WERI-Rb-1 (cell line): ENCODE measurements at regions not wholly inside any gene's neighbourhood (a gene's known extent, or its start where the extent isn't known, plus 50 kb on each side); places are given as distances from the start of the nearest gene placed in this dataset.

ENCODE experiments used
- DNase-seq: peaks from one replicate; pipeline ENCODE4 v3.0.0-alpha.2; 2020
- H3K27ac ChIP-seq: fragments of 250-450 bp; sonication (Bioruptor Pico); 2 replicates; pipeline ENCODE4 v1.5.1; 2020; ENCODE audit warnings: mild to moderate bottlenecking, moderate library complexity
- H3K27me3 ChIP-seq: fragments of 250-450 bp; sonication (Bioruptor Pico); 2 replicates; pipeline ENCODE4 v1.5.1; 2021; ENCODE audit warnings: mild to moderate bottlenecking, low read depth, moderate library complexity; ENCODE audit not compliant: insufficient read depth, severe bottlenecking
- H3K36me3 ChIP-seq: fragments of 250-450 bp; sonication (Bioruptor Pico); 2 replicates; pipeline ENCODE4 v1.5.1; 2020; ENCODE audit warnings: mild to moderate bottlenecking, moderate library complexity
- H3K4me3 ChIP-seq: 2 replicates; pipeline ENCODE4 v1.5.1; 2011; ENCODE audit warnings: low read depth, mild to moderate bottlenecking, control low read depth, low read length
- H3K9me3 ChIP-seq: fragments of 250-450 bp; sonication (Bioruptor Pico); 2 replicates; pipeline ENCODE4 v1.5.1; 2021; ENCODE audit warnings: mild to moderate bottlenecking, moderate library complexity; ENCODE audit not compliant: severe bottlenecking
- TF ChIP-seq, protein P1 (sequence below): IDR thresholded peaks from 2 replicates; pipeline ENCODE4 v1.5.1; 2011; ENCODE audit warnings: low read depth, mild to moderate bottlenecking, control low read depth, inconsistent platforms, low read length

DNA sequence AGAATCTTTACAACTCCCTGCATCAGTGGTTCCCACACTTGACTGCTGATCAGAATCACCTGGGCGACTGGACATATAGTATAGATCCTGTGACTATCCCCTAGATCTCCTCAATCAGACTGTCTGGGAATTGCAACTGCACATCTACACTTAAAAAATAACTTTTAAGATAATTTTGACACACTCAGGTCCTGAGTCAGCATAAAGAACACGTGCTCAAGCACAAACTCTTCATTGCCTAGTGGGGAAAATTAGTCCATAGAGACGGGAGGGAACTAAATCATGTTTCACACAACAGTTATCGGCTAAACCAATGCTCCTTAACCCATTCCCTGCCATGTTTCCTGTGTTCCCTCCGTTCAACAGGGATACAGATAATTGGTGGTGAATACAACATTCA, 243.5 kb upstream of the FGF13 start:
- DNase-seq: no peak
- no peak overlapping the region for H3K27ac ChIP-seq
- H3K4me3 ChIP-seq: no peak overlapping the region
- TF ChIP-seq, protein P1, sequence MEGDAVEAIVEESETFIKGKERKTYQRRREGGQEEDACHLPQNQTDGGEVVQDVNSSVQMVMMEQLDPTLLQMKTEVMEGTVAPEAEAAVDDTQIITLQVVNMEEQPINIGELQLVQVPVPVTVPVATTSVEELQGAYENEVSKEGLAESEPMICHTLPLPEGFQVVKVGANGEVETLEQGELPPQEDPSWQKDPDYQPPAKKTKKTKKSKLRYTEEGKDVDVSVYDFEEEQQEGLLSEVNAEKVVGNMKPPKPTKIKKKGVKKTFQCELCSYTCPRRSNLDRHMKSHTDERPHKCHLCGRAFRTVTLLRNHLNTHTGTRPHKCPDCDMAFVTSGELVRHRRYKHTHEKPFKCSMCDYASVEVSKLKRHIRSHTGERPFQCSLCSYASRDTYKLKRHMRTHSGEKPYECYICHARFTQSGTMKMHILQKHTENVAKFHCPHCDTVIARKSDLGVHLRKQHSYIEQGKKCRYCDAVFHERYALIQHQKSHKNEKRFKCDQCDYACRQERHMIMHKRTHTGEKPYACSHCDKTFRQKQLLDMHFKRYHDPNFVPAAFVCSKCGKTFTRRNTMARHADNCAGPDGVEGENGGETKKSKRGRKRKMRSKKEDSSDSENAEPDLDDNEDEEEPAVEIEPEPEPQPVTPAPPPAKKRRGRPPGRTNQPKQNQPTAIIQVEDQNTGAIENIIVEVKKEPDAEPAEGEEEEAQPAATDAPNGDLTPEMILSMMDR: no peak
- no peaks in the 10 kb centered on the region for H3K36me3 ChIP-seq
- H3K9me3 ChIP-seq: no peaks in the 10 kb centered on the region
- H3K27me3 ChIP-seq: peaks cover 4% of the 10 kb centered on the region

DNA sequence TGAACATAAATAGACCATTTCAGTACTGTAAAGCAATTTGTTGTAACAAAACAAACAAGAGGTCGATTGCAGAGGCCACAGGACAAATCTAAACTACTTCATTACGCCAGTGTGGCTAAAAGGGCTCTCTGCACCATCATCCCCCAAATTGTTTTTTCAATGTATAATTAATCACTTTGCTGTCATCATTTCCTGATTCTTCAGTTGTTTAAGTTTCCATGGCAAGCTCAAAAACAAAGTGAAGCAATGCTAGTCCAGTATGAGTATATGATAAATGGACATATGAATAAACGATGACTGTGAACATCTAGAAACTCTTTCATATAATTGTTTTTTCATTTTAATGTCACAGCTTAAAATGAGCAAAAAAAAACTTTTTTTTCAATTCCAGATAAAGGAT, 235.4 kb upstream of the FGF13 start:
- DNase-seq: no peak
- H3K4me3 ChIP-seq: no peak overlapping the region
- TF ChIP-seq, protein P1: no peak
- no peaks in the 10 kb centered on the region for H3K36me3 ChIP-seq
- no peaks in the 10 kb centered on the region for H3K9me3 ChIP-seq
- H3K27ac ChIP-seq: no peak overlapping the region
- H3K27me3 ChIP-seq: peaks cover 12% of the 10 kb centered on the region

DNA sequence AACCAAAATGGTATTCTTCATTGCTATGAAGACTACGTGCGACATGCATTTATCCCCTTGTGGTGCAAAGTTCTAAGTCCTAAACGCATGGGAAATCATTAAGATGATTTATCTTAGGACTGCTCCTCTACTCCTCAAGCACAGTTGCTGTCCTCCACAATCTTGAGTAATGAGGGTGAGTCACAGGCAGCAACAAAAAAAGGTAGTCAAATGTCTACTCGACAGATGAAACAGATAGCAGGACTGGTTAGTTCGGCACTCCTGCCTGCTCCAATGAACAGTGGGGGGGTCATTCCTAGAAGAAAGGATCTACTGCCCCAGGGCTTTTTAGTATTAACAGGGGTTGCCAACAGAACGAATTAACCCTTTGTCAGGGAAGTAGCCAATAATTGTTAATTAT, 233.7 kb upstream of the FGF13 start:
- H3K27me3 ChIP-seq: peaks cover 26% of the 10 kb centered on the region
- TF ChIP-seq, protein P1: no peak
- no peaks in the 10 kb centered on the region for H3K36me3 ChIP-seq
- no peak overlapping the region for H3K4me3 ChIP-seq
- no peaks in the 10 kb centered on the region for H3K9me3 ChIP-seq
- H3K27ac ChIP-seq: no peak overlapping the region
- DNase-seq: no peak

GRCh38 chrX:138939038-138939437, 227.5 kb upstream of the FGF13 start:
- H3K36me3 ChIP-seq: no peaks in the 10 kb centered on the region
- peaks cover 38% of the 10 kb centered on the region for H3K27me3 ChIP-seq
- no peak for DNase-seq
- H3K4me3 ChIP-seq: no peak overlapping the region
- H3K9me3 ChIP-seq: no peaks in the 10 kb centered on the region
- TF ChIP-seq, protein P1: no peak
- H3K27ac ChIP-seq: no peak overlapping the region

GRCh38 chrX:138938003-138938402, 226.5 kb upstream of the FGF13 start:
- Histone ChIP-seq H3K4me3 (no peak overlapping the region), H3K27ac (no peak overlapping the region), H3K9me3 (no peaks in the 10 kb centered on the region), H3K27me3 (peaks cover 32% of the 10 kb centered on the region), H3K36me3 (no peaks in the 10 kb centered on the region)
- TF ChIP-seq, protein P1: no peak
- no peak for DNase-seq

DNA sequence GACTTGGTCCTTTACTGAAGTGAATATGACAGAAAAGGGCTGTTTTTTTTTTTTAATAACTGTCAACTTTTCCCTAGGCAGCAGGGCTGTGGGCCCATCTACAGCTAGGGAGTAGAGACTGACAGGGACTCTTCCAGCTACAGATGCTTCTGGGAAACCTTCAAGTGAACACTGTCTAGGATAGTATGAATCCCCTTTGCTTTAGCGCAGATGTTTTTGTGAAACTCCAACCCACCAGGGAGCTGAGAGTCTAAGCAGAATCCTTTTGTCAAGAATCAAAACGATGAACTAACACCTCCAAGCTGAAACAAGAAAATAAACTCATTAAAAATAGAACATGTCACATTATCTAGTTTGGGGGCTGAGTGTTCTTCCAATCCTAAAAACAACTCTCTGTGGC, 219.7 kb upstream of the FGF13 start:
- peaks cover 25% of the 10 kb centered on the region for H3K27me3 ChIP-seq
- no peak overlapping the region for H3K4me3 ChIP-seq
- TF ChIP-seq, protein P1: no peak
- DNase-seq: no peak
- H3K9me3 ChIP-seq: no peaks in the 10 kb centered on the region
- H3K36me3 ChIP-seq: no peaks in the 10 kb centered on the region
- no peak overlapping the region for H3K27ac ChIP-seq
